Dendritic cell treated with granulocyte-macrophage colony-stimulating factor and Interleukin-4, amounts not matched to agents 40 ng/mL and 50 ng/mL, for 4 days (primary cell): ENCODE measurements at regions not wholly inside any gene's neighbourhood (a gene's known extent, or its start where the extent isn't known, plus 50 kb on each side); places are given as distances from the start of the nearest gene placed in this dataset.

Source experiments
- H3K27ac Mint-ChIP-seq: one replicate; pipeline ENCODE4 v1.8.0; 2022; ENCODE audit warnings: mild to moderate bottlenecking, mixed read lengths
- H3K27me3 Mint-ChIP-seq: one replicate; pipeline ENCODE4 v1.8.0; 2022; ENCODE audit warnings: mild to moderate bottlenecking, mixed read lengths
- H3K36me3 Mint-ChIP-seq: one replicate; pipeline ENCODE4 v1.8.0; 2022; ENCODE audit warnings: low read depth, mixed read lengths
- H3K4me1 Mint-ChIP-seq: one replicate; pipeline ENCODE4 v1.8.0; 2022; ENCODE audit warnings: low read depth, mixed read lengths
- H3K4me3 Mint-ChIP-seq: one replicate; pipeline ENCODE4 v1.8.0; 2022; ENCODE audit warnings: mild to moderate bottlenecking, moderate library complexity, mixed read lengths
- H3K9me3 Mint-ChIP-seq: one replicate; pipeline ENCODE4 v1.8.0; 2022; ENCODE audit warnings: mixed read lengths
- intact Hi-C: fragments of 100-400 bp; cut with micrococcal nuclease; formaldehyde crosslinking; loops from one replicate; pipeline ENCODE4 v1.15.0; 2022

GRCh38 chr6:142543606-142544005 lies 241.8 kb downstream of the ADGRG6 start:
- Mint-ChIP-seq H3K4me1 (no peaks in the 10 kb centered on the region), H3K9me3 (no peaks in the 10 kb centered on the region), H3K4me3 (no peak overlapping the region), H3K27me3 (no peaks in the 10 kb centered on the region), H3K27ac (no peak overlapping the region), H3K36me3 (no peaks in the 10 kb centered on the region)
- intact Hi-C loops = no loop called here

DNA sequence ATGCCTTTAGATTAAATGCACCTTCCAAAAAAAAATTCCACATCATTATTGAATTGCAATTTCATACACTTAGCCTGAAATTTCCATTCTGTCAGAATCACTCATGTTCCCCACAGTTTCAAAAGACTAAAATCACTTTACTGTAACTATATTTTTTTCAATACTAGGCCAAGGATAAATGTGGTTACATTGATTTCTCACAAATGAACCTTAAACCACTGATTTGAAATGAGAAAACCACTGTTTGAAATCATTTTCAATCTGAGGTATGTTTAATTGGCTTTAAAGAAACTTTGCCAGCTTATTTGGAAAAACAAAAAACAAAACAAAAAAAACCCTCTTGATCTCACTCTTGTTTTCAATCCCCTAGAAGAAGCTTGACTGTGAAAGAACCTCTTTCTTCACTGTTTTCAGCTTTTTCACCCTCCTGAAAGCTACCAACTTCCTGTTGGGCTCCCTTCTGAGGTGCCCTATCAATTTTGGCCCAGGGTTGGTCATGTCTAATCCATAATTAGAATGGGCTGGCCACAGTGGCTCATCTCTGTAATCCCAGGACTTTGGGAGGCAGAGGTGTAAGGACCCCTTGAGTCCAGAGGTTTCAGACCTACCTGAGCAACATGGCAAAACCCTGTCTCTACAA lies 242.5 kb downstream of the ADGRG6 start:
- intact Hi-C loops = no loop called here
- Mint-ChIP-seq H3K27me3 (no peaks in the 10 kb centered on the region), H3K4me3 (no peak overlapping the region), H3K9me3 (no peaks in the 10 kb centered on the region), H3K4me1 (no peaks in the 10 kb centered on the region), H3K27ac (no peak overlapping the region), H3K36me3 (no peaks in the 10 kb centered on the region)

GRCh38 chr6:142545147-142545546 lies 243.3 kb downstream of the ADGRG6 start:
- intact Hi-C loops = no loop called here
- H3K4me3 Mint-ChIP-seq = no peak overlapping the region

DNA sequence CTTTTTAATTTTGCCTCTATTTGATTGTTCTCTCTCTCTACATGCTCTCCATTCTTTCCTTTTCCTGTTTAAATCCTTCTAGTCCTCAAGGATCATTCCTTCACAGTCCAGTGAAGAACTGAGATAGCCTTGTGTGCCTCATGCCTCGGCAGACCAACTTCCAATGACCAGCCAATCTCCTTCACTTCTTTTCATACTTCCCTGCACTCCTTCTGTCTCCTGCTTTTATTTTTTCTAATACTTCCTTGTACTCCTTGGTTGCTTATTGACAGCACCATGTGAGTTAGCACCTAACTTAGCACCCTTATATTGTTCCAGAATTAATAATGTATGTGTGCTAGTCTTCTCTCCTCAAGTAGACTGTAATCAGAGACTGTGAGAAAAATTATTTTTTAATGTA lies 246.8 kb downstream of the ADGRG6 start:
- no peaks in the 10 kb centered on the region for H3K9me3 Mint-ChIP-seq
- no peaks in the 10 kb centered on the region for H3K4me1 Mint-ChIP-seq
- no peak overlapping the region for H3K4me3 Mint-ChIP-seq
- H3K36me3 Mint-ChIP-seq = no peaks in the 10 kb centered on the region
- H3K27me3 Mint-ChIP-seq = no peaks in the 10 kb centered on the region
- H3K27ac Mint-ChIP-seq = no peak overlapping the region
- intact Hi-C loops = no loop called here

More at GRCh38 chr6:142545147-142545546, 243.3 kb downstream of the ADGRG6 start:
- Mint-ChIP-seq H3K9me3 (no peaks in the 10 kb centered on the region), H3K27ac (no peak overlapping the region), H3K4me1 (no peaks in the 10 kb centered on the region), H3K27me3 (no peaks in the 10 kb centered on the region), H3K36me3 (no peaks in the 10 kb centered on the region)

DNA sequence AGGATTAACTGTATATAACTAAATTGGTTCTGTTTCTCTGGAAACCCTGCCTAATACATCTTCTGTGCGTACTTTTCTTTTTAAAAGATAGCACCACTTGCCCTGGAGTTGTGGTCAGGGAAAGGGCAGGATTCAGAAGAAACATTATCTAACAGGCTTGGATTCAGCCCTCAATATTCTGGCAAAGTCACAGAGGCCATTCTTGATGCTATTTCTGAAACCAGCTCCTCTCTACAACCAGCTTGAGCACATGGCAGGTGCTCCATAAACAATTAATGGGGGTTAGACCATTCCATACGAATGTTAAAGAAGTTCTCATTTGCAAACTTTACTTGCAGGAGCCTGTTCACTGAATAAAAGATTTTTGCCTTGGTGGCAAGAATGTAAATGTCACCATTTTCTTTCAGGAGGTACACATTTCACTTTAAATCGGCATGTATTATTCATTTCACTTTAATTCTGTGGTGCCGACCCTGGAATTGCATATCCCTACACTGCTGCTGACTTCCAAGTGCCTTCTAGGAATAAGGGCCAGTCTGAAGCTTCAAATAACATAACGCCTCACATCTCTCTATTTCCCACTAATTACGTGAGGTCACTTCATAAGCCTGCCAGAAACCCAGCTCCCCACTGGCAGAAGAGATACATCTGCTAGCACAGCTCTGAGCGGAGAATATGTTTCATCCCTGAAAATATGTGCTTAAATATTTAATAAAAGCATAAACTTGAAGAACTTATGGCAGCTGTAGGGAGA lies 248.7 kb downstream of the ADGRG6 start:
- H3K4me3 Mint-ChIP-seq = no peak overlapping the region
- intact Hi-C loops = no loop called here
- no peaks in the 10 kb centered on the region for H3K4me1 Mint-ChIP-seq
- no peaks in the 10 kb centered on the region for H3K27me3 Mint-ChIP-seq
- no peaks in the 10 kb centered on the region for H3K36me3 Mint-ChIP-seq
- no peak overlapping the region for H3K27ac Mint-ChIP-seq
- no peaks in the 10 kb centered on the region for H3K9me3 Mint-ChIP-seq

DNA sequence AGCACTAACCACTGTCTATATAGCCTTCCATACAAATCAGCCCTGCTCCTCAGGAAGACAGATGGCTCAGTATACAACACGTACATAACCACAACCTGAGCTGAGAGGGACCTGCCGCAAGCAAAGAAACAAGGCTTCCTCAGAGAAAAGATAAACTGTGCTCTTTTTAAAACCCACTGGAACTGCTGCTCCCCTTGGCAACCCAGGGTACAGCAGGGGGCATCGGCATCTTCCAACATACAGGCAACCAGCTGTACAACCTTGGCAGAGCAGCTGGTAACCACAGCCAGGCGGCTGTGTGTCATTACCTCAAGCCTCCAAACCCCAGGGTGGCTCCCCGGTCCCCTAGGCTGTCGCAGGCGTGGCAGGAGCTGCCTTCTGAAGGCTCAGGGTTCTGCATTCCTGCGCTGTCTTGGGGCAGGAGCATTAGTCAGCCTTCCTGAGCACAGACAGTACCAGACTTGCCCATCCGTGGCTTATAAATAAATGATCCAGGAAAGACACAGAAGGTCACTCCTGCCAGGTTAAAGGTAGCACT lies 249.5 kb downstream of the ADGRG6 start:
- no peaks in the 10 kb centered on the region for H3K4me1 Mint-ChIP-seq
- no peaks in the 10 kb centered on the region for H3K36me3 Mint-ChIP-seq
- H3K4me3 Mint-ChIP-seq = no peak overlapping the region
- H3K27me3 Mint-ChIP-seq = no peaks in the 10 kb centered on the region
- intact Hi-C loops = no loop called here
- no peak overlapping the region for H3K27ac Mint-ChIP-seq
- H3K9me3 Mint-ChIP-seq = no peaks in the 10 kb centered on the region

DNA sequence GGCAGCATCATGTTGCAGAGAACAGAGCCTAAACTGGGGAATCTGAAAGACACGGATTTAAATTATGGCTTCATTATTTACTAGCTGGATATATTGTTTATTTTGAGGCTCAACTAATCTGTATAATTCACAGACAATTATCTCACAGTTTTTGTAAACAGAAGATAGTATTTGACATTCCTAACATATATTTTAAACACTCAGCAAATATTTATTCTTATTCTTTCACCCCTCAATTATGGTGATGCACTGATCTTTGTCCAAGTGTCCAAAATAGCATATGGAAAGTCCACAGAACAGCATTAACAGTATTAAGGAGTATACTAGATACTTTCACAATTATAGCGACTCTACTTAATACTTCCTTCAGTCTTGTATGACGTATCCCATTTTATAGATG lies 257.0 kb downstream of the ADGRG6 start:
- Mint-ChIP-seq H3K9me3 (no peaks in the 10 kb centered on the region), H3K36me3 (no peaks in the 10 kb centered on the region)

DNA sequence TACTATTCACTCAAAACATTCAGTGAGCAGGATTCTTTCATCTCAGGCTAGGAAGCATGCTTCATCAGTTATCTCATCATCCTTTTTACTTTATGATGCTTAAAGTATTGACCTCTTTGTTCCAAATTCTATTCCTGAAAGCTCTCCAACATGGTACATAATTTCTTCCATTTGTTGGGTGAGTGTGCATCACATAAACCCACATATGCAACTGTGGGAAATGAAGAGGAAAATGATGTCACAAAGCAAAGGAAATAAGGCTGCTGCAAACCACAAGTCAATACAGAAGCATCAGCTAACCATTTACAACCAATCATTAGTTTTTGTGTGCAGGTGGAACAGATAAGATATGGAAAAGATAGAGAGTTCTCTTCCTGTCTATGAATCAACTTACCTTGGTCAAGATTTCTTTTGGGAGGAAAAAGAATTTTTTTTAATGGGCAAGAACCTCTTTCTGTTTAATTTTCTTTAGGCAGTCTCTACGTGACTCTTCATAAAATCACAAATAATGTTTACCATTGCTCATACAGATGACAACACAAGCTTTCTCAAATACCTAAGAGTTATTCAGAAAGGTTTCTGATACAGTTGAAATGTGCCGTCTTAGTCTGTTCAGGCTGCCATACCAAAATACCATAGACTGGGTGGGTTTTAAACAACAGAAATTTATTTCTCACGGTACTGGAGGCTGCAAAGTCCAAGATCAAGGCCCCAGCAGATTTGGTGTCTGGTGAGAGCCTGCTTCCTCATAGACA lies 259.9 kb downstream of the ADGRG6 start:
- Mint-ChIP-seq H3K27ac (no peak overlapping the region), H3K36me3 (no peaks in the 10 kb centered on the region), H3K4me3 (no peak overlapping the region), H3K27me3 (no peaks in the 10 kb centered on the region), H3K4me1 (no peaks in the 10 kb centered on the region), H3K9me3 (no peaks in the 10 kb centered on the region)
- intact Hi-C loops = loop anchor here (10.0 kb wide), 1 partner anchor 873 kb away; no protein-coding TSS in a partner anchor

More for the DNA sequence above, 257.0 kb downstream of the ADGRG6 start:
- no peaks in the 10 kb centered on the region for H3K4me1 Mint-ChIP-seq
- intact Hi-C loops = no loop called here
- H3K27ac Mint-ChIP-seq = no peak overlapping the region
- H3K4me3 Mint-ChIP-seq = no peak overlapping the region
- H3K27me3 Mint-ChIP-seq = no peaks in the 10 kb centered on the region

GRCh38 chr6:142562865-142563264 lies 261.1 kb downstream of the ADGRG6 start:
- Mint-ChIP-seq H3K27me3 (no peaks in the 10 kb centered on the region), H3K9me3 (no peaks in the 10 kb centered on the region), H3K36me3 (no peaks in the 10 kb centered on the region), H3K27ac (no peak overlapping the region), H3K4me1 (no peaks in the 10 kb centered on the region), H3K4me3 (no peak overlapping the region)
- intact Hi-C loops = loop anchor here (10.0 kb wide), 1 partner anchor 872 kb away; no protein-coding TSS in a partner anchor

GRCh38 chr6:142566628-142567396 lies 265.0 kb downstream of the ADGRG6 start:
- H3K36me3 Mint-ChIP-seq = no peaks in the 10 kb centered on the region
- no peak overlapping the region for H3K27ac Mint-ChIP-seq
- no peak overlapping the region for H3K4me3 Mint-ChIP-seq
- H3K27me3 Mint-ChIP-seq = no peaks in the 10 kb centered on the region
- H3K4me1 Mint-ChIP-seq = no peaks in the 10 kb centered on the region
- no peaks in the 10 kb centered on the region for H3K9me3 Mint-ChIP-seq
- intact Hi-C loops = loop anchor here (10.0 kb wide), 1 partner anchor 868 kb away; no protein-coding TSS in a partner anchor

DNA sequence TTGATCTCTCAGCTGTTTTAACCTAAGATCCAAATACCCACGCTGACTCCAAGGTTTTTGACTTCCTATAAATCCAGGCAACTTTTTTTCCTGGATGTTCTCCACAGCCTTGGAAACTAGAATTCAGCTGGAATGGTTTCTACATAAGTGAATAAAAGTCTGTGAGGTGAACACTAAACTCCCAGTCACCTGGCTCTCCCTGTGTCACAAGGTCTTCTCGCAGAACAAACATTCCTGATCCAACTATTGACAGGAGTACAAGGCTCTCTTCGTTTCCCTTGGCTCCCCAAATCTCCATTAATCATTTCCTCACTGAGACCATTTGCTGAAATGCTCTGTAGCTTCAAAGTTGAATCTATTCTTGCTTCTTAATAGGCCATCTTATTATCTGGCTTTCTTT lies 265.7 kb downstream of the ADGRG6 start:
- Mint-ChIP-seq H3K9me3 (no peaks in the 10 kb centered on the region), H3K4me3 (no peak overlapping the region), H3K27ac (no peak overlapping the region), H3K36me3 (no peaks in the 10 kb centered on the region), H3K4me1 (no peaks in the 10 kb centered on the region), H3K27me3 (no peaks in the 10 kb centered on the region)
- intact Hi-C loops = loop anchor here (10.0 kb wide), 1 partner anchor 867 kb away; no protein-coding TSS in a partner anchor

GRCh38 chr6:142568857-142569597 lies 267.2 kb downstream of the ADGRG6 start:
- no peak overlapping the region for H3K4me3 Mint-ChIP-seq
- no peaks in the 10 kb centered on the region for H3K27me3 Mint-ChIP-seq
- H3K36me3 Mint-ChIP-seq = no peaks in the 10 kb centered on the region
- no peaks in the 10 kb centered on the region for H3K4me1 Mint-ChIP-seq
- peaks cover 10% of the 10 kb centered on the region for H3K9me3 Mint-ChIP-seq
- intact Hi-C loops = loop anchor here (10.0 kb wide), 1 partner anchor 866 kb away; no protein-coding TSS in a partner anchor
- H3K27ac Mint-ChIP-seq = no peak overlapping the region

DNA sequence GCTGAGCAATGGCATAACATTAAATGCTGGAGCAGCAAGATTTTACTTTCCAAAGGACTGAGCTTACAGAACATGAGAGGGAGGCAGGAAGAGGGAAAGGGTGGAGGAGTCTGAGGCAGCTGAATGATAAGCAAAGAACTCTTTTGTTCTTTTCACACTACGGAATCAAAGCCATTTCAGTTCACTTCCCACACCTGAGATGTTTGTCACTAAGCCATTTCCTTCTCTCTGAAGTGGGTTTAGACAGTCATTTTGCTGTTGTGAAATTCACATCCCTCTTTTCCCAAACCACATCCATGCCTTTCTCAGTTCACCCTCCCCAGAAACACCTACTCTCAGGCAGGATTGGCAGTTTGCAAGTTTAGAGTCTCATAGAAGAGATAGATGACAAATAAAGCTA lies 267.9 kb downstream of the ADGRG6 start:
- Mint-ChIP-seq H3K4me1 (no peaks in the 10 kb centered on the region), H3K36me3 (no peaks in the 10 kb centered on the region), H3K27me3 (no peaks in the 10 kb centered on the region), H3K4me3 (no peak overlapping the region), H3K9me3 (peaks cover 13% of the 10 kb centered on the region), H3K27ac (no peak overlapping the region)
- intact Hi-C loops = loop anchor here (10.0 kb wide), 2 partner anchors 455 to 865 kb away; no protein-coding TSS in a partner anchor
